Endothelial cell of umbilical vein (primary cell): ENCODE measurements at regions not wholly inside any gene's neighbourhood (a gene's known extent, or its start where the extent isn't known, plus 50 kb on each side); places are given as distances from the start of the nearest gene placed in this dataset.
"Not testable (repeated sequence)": the region's sequence is repeated elsewhere in the genome, so short reads cannot be mapped to it uniquely, and the experiment has no call there.

Experiments
- BruUV-seq: library from RNA; stranded (reverse); fragments of 400-500 nt; replicated peaks from 2 replicates; lab custom pipeline; 2021; lab: Mats Ljungman, UMichigan
- CTCF ChIA-PET: fragments of 300-600, 350-600 bp; sonication (Branson Sonifier 250); formaldehyde crosslinking; loops from one replicate; lab custom pipeline; 2021; ENCODE audit warnings: antibody characterized with exemption, inconsistent platforms; lab: Charles Lee
- POLR2A ChIA-PET: fragments of 300-600, 350-600 bp; sonication (Branson Sonifier 250); formaldehyde crosslinking; loops from one replicate; lab custom pipeline; 2021; ENCODE audit warnings: antibody characterized with exemption, inconsistent platforms; lab: Charles Lee
- DNase-seq: peaks from one replicate; pipeline ENCODE4 v3.0.0-alpha.2; 2011; ENCODE audit warnings: low read depth, low spot score
- FAIRE-seq: peaks from 2 replicates; lab custom pipeline; 2011; peaks lifted over from hg19 to GRCh38; lab: Jason Lieb, UNC
- H2AFZ ChIP-seq: 2 replicates; pipeline ENCODE4 v1.6.0; 2012; ENCODE audit warnings: low read depth, low read length, control low read depth, inconsistent platforms
- H3K27ac ChIP-seq: 2 replicates; pipeline ENCODE4 v1.5.1; 2011; ENCODE audit warnings: low read depth, mild to moderate bottlenecking, control low read depth, low read length, moderate library complexity; ENCODE audit not compliant: insufficient read depth
- H3K27me3 ChIP-seq, 2 experiments: 2 replicates each; pipeline versions ENCODE4 v1.6.0 to v1.6.1; 2011; ENCODE audit warnings: low read length in 2 of 2, mixed read lengths in 1 of 2; ENCODE audit not compliant: control insufficient read depth in 2 of 2, insufficient read depth in 2 of 2
- H3K36me3 ChIP-seq, 2 experiments: 2 replicates in 1 of 2; 3 replicates in 1 of 2; pipeline ENCODE4 v1.5.1; 2011; ENCODE audit warnings: low read length in 2 of 2, mild to moderate bottlenecking in 1 of 2, moderate library complexity in 1 of 2; ENCODE audit not compliant: control insufficient read depth in 2 of 2, insufficient read depth in 2 of 2; ENCODE audit errors: extremely low read depth in 1 of 2
- H3K4me1 ChIP-seq: 3 replicates; pipeline ENCODE4 v1.5.1; 2011; ENCODE audit warnings: mild to moderate bottlenecking, low read length; ENCODE audit not compliant: control insufficient read depth, insufficient read depth; ENCODE audit errors: extremely low read depth
- H3K4me2 ChIP-seq: 2 replicates; pipeline ENCODE4 v1.6.1; 2011; ENCODE audit warnings: low read length, control low read depth, mixed read lengths; ENCODE audit not compliant: insufficient read depth
- H3K4me3 ChIP-seq, 3 experiments: fragments of 200-600 bp in 1 of 3; sonication (generic), shearing (Covaris generic) in 1 of 3; replicated peaks in 1 of 3; 2 replicates each; pipeline ENCODE4 v1.5.1; 2011 to 2016; ENCODE audit warnings: control low read depth in 3 of 3, low read length in 3 of 3, mild to moderate bottlenecking in 2 of 3, inconsistent platforms in 1 of 3, low read depth in 1 of 3, moderate library complexity in 1 of 3; ENCODE audit not compliant: insufficient read depth in 1 of 3
- H3K79me2 ChIP-seq: 2 replicates; pipeline ENCODE4 v1.6.0; 2012; ENCODE audit warnings: low read length, inconsistent platforms; ENCODE audit not compliant: control insufficient read depth, insufficient read depth
- H3K9ac ChIP-seq: replicated peaks from 2 replicates; pipeline ENCODE3; 2011; ENCODE audit warnings: low read length, control low read depth; ENCODE audit not compliant: insufficient read depth; ENCODE audit errors: extremely low read depth
- H3K9me1 ChIP-seq: replicated peaks from 3 replicates; pipeline ENCODE4 v1.6.0; 2011; ENCODE audit warnings: mild to moderate bottlenecking, low read length; ENCODE audit not compliant: control insufficient read depth, insufficient read depth; ENCODE audit errors: extremely low read depth
- H3K9me3 ChIP-seq: replicated peaks from 2 replicates; pipeline ENCODE4 v1.5.1; 2012; ENCODE audit warnings: low read length, inconsistent platforms; ENCODE audit not compliant: control insufficient read depth, insufficient read depth
- H4K20me1 ChIP-seq: replicated peaks from 2 replicates; pipeline ENCODE3; 2011; ENCODE audit warnings: mild to moderate bottlenecking, low read length; ENCODE audit not compliant: control insufficient read depth, insufficient read depth; ENCODE audit errors: extremely low read depth
- CTCF ChIP-seq, 2 donors: IDR thresholded peaks; 1 replicate in 1 of 2; 2 replicates in 1 of 2; pipeline ENCODE4 v1.5.1; 2011; ENCODE audit warnings: low read length in 2 of 2, mild to moderate bottlenecking in 2 of 2, moderate library complexity in 2 of 2, control low read depth in 1 of 2, inconsistent platforms in 1 of 2, low read depth in 1 of 2; ENCODE audit not compliant: insufficient read depth in 1 of 2; ENCODE audit errors: extremely low read depth in 1 of 2
- EZH2 ChIP-seq: IDR thresholded peaks from 2 replicates; pipeline ENCODE4 v1.6.1; 2012; ENCODE audit warnings: borderline replicate concordance, low read depth, mild to moderate bottlenecking, moderate library complexity, low read length, inconsistent platforms; ENCODE audit not compliant: severe bottlenecking
- FOS ChIP-seq: IDR thresholded peaks from 2 replicates; pipeline ENCODE4 v1.6.1; 2011; ENCODE audit warnings: mild to moderate bottlenecking, low read length, moderate library complexity, borderline replicate concordance; ENCODE audit not compliant: insufficient read depth
- GATA2 ChIP-seq: IDR thresholded peaks from 2 replicates; pipeline ENCODE4 v1.7.0; 2011; ENCODE audit warnings: low read depth, mild to moderate bottlenecking, moderate library complexity, mixed read lengths, low read length; ENCODE audit not compliant: insufficient read length, insufficient read depth
- JUN ChIP-seq: IDR thresholded peaks from 2 replicates; pipeline ENCODE4 v1.6.1; 2011; ENCODE audit warnings: borderline replicate concordance, low read depth; ENCODE audit not compliant: insufficient read length, insufficient read depth
- MAX ChIP-seq: IDR thresholded peaks from 2 replicates; pipeline ENCODE4 v1.6.1; 2011; ENCODE audit not compliant: insufficient read depth, insufficient read length
- MYC ChIP-seq: IDR thresholded peaks from one replicate; pipeline ENCODE4 v1.6.1; 2011; ENCODE audit warnings: mild to moderate bottlenecking, low read depth, low read length
- POLR2A ChIP-seq: IDR thresholded peaks from 2 replicates; pipeline ENCODE4 v1.6.1; 2012; ENCODE audit warnings: low read depth, mild to moderate bottlenecking, control low read depth, low read length
- POLR2AphosphoS5 ChIP-seq: IDR thresholded peaks from 2 replicates; pipeline ENCODE4 v1.6.1; 2012; ENCODE audit warnings: low read depth, mild to moderate bottlenecking, control low read depth, low read length, moderate library complexity; ENCODE audit not compliant: insufficient read depth
- dilution Hi-C: fragments of 300-500 bp; cut with MboI; formaldehyde crosslinking; loops from one replicate; pipeline ENCODE4 v1.15.0; 2019; ENCODE audit warnings: low sequenced_read_pairs; ENCODE audit not compliant: extremely low pct_ligation_motif_present
- intact Hi-C: fragments of 100-400 bp; cut with micrococcal nuclease; formaldehyde crosslinking; loops from one replicate; pipeline ENCODE4 v1.10.0; 2022

GRCh38 chrX:56343664-56344063 lies 111.5 kb downstream of the KLF8 start:
- Histone ChIP-seq H3K4me3 (no peak overlapping the region), H3K79me2 (no peaks in the 10 kb centered on the region), H3K36me3 (no peaks in the 10 kb centered on the region), H3K9ac (no peak overlapping the region), H4K20me1 (no peaks in the 10 kb centered on the region), H3K27me3 (no peaks in the 10 kb centered on the region), H3K4me1 (no peaks in the 10 kb centered on the region), H2AFZ (no peak overlapping the region), H3K27ac (no peak overlapping the region), H3K9me3 (no peaks in the 10 kb centered on the region), H3K4me2 (no peak overlapping the region), H3K9me1 (no peaks in the 10 kb centered on the region)
- no TSS peak for BruUV-seq
- DNase-seq (no peak), FAIRE-seq (no peak)
- no peak for TF ChIP-seq POLR2AphosphoS5
- TF ChIP-seq GATA2: no peak
- TF ChIP-seq EZH2: no peak
- no peak for TF ChIP-seq FOS
- TF ChIP-seq JUN: no peak
- TF ChIP-seq CTCF (IDR thresholded peaks at IDR 0.05; ENCODE audit: extremely low read depth in 1 of 2, insufficient read depth in 1 of 2, low read depth in 1 of 2, low read length in 2 of 2): no peak
- TF ChIP-seq MAX: no peak
- no peak for TF ChIP-seq MYC
- no peak for TF ChIP-seq POLR2A
- CTCF ChIA-PET: no interaction called here
- intact Hi-C loops: no loop called here
- dilution Hi-C loops: no loop called here
- POLR2A ChIA-PET: no interaction called here

- CTCF ChIA-PET, H3K4me3 ChIP-seq, dilution Hi-C loops: not testable (repeated sequence)
Observed at GRCh38 chrX:56358145-56358544, 126.0 kb downstream of the KLF8 start.

GRCh38 chrX:56365171-56365570 lies 133.0 kb downstream of the KLF8 start:
- H4K20me1 ChIP-seq, CTCF ChIA-PET, H3K27ac ChIP-seq, BruUV-seq, H3K9ac ChIP-seq, intact Hi-C loops, POLR2A ChIA-PET, H3K9me3 ChIP-seq, H3K4me1 ChIP-seq, H2AFZ ChIP-seq, H3K36me3 ChIP-seq, DNase-seq, H3K4me2 ChIP-seq, H3K9me1 ChIP-seq, H3K27me3 ChIP-seq, H3K79me2 ChIP-seq, H3K4me3 ChIP-seq, FAIRE-seq, dilution Hi-C loops: not testable (repeated sequence)

More at GRCh38 chrX:56358145-56358544, 126.0 kb downstream of the KLF8 start:
- H3K9me3 ChIP-seq, FAIRE-seq, H3K27ac ChIP-seq, H3K79me2 ChIP-seq, H3K4me1 ChIP-seq, POLR2A ChIA-PET, H3K36me3 ChIP-seq, H3K27me3 ChIP-seq, H3K9ac ChIP-seq, H3K4me2 ChIP-seq, BruUV-seq, H2AFZ ChIP-seq, DNase-seq, intact Hi-C loops, H4K20me1 ChIP-seq, H3K9me1 ChIP-seq: not testable (repeated sequence)
